ENCODE measurements at regions not wholly inside any gene's neighbourhood (a gene's known extent, or its start where the extent isn't known, plus 50 kb on each side); places are given as distances from the start of the nearest gene placed in this dataset.
A peak's percentile ranks its signal among the peaks of the same experiment; 100 is the strongest.
"Not testable (repeated sequence)": the region's sequence is repeated elsewhere in the genome, so short reads cannot be mapped to it uniquely, and the experiment has no call there.

- Histone ChIP-seq H3K4me3 (ENCODE audit: low read depth, low read length) (no peak overlapping the region), H3K9me3 (no peaks in the 10 kb centered on the region), H3K4me1 (no peaks in the 10 kb centered on the region), H3K36me3 (no peaks in the 10 kb centered on the region), H3K27me3 (peaks cover 3% of the 10 kb centered on the region; the same call in 1 of the 2 replicates)
- TF ChIP-seq CTCF (IDR thresholded peaks at IDR 0.05; ENCODE audit: low read depth, low read length) = no peak
- no peak for DNase-seq
Measured at GRCh38 chr4:82125787-82126297, 247.9 kb downstream of the HNRNPD start.

GRCh38 chr4:82124932-82125786, 248.6 kb downstream of the HNRNPD start:
- Histone ChIP-seq H3K9me3 (no peaks in the 10 kb centered on the region), H3K27me3 (peaks cover 3% of the 10 kb centered on the region; the same call in 1 of the 2 replicates), H3K4me3 (ENCODE audit: low read depth, low read length) (no peak overlapping the region), H3K36me3 (no peaks in the 10 kb centered on the region), H3K4me1 (no peaks in the 10 kb centered on the region)
- no peak for DNase-seq
- TF ChIP-seq CTCF (IDR thresholded peaks at IDR 0.05; ENCODE audit: low read depth, low read length) = no peak

GRCh38 chr4:82124365-82124764, 249.4 kb downstream of the HNRNPD start:
- no peaks in the 10 kb centered on the region for H3K4me1 ChIP-seq
- H3K9me3 ChIP-seq = no peaks in the 10 kb centered on the region
- no peak for TF ChIP-seq CTCF (IDR thresholded peaks at IDR 0.05; ENCODE audit: low read depth, low read length)
- no peak overlapping the region for H3K4me3 ChIP-seq (ENCODE audit: low read depth, low read length)
- peaks cover 3% of the 10 kb centered on the region; the same call in 1 of the 2 replicates for H3K27me3 ChIP-seq
- DNase-seq = peak; percentile 24
- no peaks in the 10 kb centered on the region for H3K36me3 ChIP-seq

GRCh38 chr4:82123934-82124333, 249.9 kb downstream of the HNRNPD start:
- Histone ChIP-seq H3K27me3 (peaks cover 3% of the 10 kb centered on the region; the same call in 1 of the 2 replicates), H3K4me1 (no peaks in the 10 kb centered on the region), H3K9me3 (no peaks in the 10 kb centered on the region), H3K36me3 (no peaks in the 10 kb centered on the region), H3K4me3 (ENCODE audit: low read depth, low read length) (no peak overlapping the region)
- DNase-seq = no peak
- TF ChIP-seq CTCF (IDR thresholded peaks at IDR 0.05; ENCODE audit: low read depth, low read length) = no peak

- not testable (repeated sequence) for H3K4me1 ChIP-seq; H3K4me3 ChIP-seq (ENCODE audit: low read depth, low read length); H3K9me3 ChIP-seq; DNase-seq; H3K27me3 ChIP-seq; H3K36me3 ChIP-seq
Measured at GRCh38 chr4:82115183-82115582, 258.6 kb downstream of the HNRNPD start.

GRCh38 chr4:82108506-82108905, 265.3 kb downstream of the HNRNPD start:
- H3K4me1 ChIP-seq = no peaks in the 10 kb centered on the region
- DNase-seq = no peak
- H3K9me3 ChIP-seq = no peaks in the 10 kb centered on the region
- TF ChIP-seq CTCF (IDR thresholded peaks at IDR 0.05; ENCODE audit: low read depth, low read length) = no peak
- no peak overlapping the region for H3K4me3 ChIP-seq (ENCODE audit: low read depth, low read length)
- no peaks in the 10 kb centered on the region for H3K27me3 ChIP-seq
- H3K36me3 ChIP-seq = no peaks in the 10 kb centered on the region

Data from BE2C (cell line).